ENCODE measurements at regions not wholly inside any gene's neighbourhood (a gene's known extent, or its start where the extent isn't known, plus 50 kb on each side); places are given as distances from the start of the nearest gene placed in this dataset.

GRCh38 chr20:50259705-50260478 is 69.3 kb downstream of the CEBPB start:
- no peak for TF ChIP-seq CTCF (conservative IDR thresholded peaks at IDR 0.05; ENCODE audit: low read length)
- no peak overlapping the region for H3K4me3 ChIP-seq (ENCODE audit: low read length)
- DNase-seq (ENCODE audit: low read depth) = no peak

GRCh38 chr20:50260479-50261221 is 70.0 kb downstream of the CEBPB start:
- no peak for TF ChIP-seq CTCF (conservative IDR thresholded peaks at IDR 0.05; ENCODE audit: low read length)
- no peak for DNase-seq (ENCODE audit: low read depth)
- no peak overlapping the region for H3K4me3 ChIP-seq (ENCODE audit: low read length)

- DNase-seq (ENCODE audit: low read depth) = no peak
- no peak overlapping the region for H3K4me3 ChIP-seq (ENCODE audit: low read length)
- TF ChIP-seq CTCF (conservative IDR thresholded peaks at IDR 0.05; ENCODE audit: low read length) = no peak
Observed at GRCh38 chr20:50261471-50262212, 71.0 kb downstream of the CEBPB start.

GRCh38 chr20:50263831-50264230 is 73.2 kb downstream of the CEBPB start:
- DNase-seq (ENCODE audit: low read depth) = no peak
- TF ChIP-seq CTCF (conservative IDR thresholded peaks at IDR 0.05; ENCODE audit: low read length) = no peak
- H3K4me3 ChIP-seq (ENCODE audit: low read length) = no peak overlapping the region

GRCh38 chr20:50264534-50265145 is 74.0 kb downstream of the CEBPB start:
- DNase-seq (ENCODE audit: low read depth) = no peak
- no peak for TF ChIP-seq CTCF (conservative IDR thresholded peaks at IDR 0.05; ENCODE audit: low read length)
- H3K4me3 ChIP-seq (ENCODE audit: low read length) = no peak overlapping the region

- H3K4me3 ChIP-seq (ENCODE audit: low read length) = no peak overlapping the region
- TF ChIP-seq CTCF (conservative IDR thresholded peaks at IDR 0.05; ENCODE audit: low read length) = no peak
- DNase-seq (ENCODE audit: low read depth) = no peak
Observed at GRCh38 chr20:50265245-50265946, 74.8 kb downstream of the CEBPB start.

Data from AG10803 (cell line).